CD4-positive, alpha-beta T cell (primary cell): ENCODE measurements at regions not wholly inside any gene's neighbourhood (a gene's known extent, or its start where the extent isn't known, plus 50 kb on each side); places are given as distances from the start of the nearest gene placed in this dataset.

ENCODE experiments used
- ATAC-seq: fragments of 200-7000 bp; cut with Tn5 transposase; one replicate; pipeline ENCODE4 v1.10.0; 2022; ENCODE audit warnings: mild to moderate bottlenecking; ENCODE audit not compliant: poor library complexity
- CTCF ChIA-PET: fragments of 350-600 bp; sonication (Branson Sonifier 250); formaldehyde crosslinking; loops from one replicate; lab custom pipeline; 2021; ENCODE audit warnings: antibody characterized with exemption, inconsistent platforms; lab: Charles Lee
- POLR2A ChIA-PET: fragments of 350-600 bp; sonication (Branson Sonifier 250); formaldehyde crosslinking; loops from one replicate; lab custom pipeline; 2021; ENCODE audit warnings: antibody characterized with exemption, inconsistent platforms; lab: Charles Lee
- DNase-seq, 14 experiments: peaks; one replicate each; pipeline ENCODE4 v3.0.0-alpha.2; 2013 to 2020; ENCODE audit warnings: mixed read lengths in 2 of 14
- H3K27ac ChIP-seq, 2 donors: one replicate each; pipeline versions ENCODE4 v1.5.1 to v1.7.0; 2013; ENCODE audit warnings: low read length in 2 of 2, low read depth in 1 of 2, mild to moderate bottlenecking in 1 of 2
- H3K27me3 ChIP-seq, 2 experiments: 1 replicate in 1 of 2; 2 replicates in 1 of 2; pipeline versions ENCODE4 v1.6.1 to v1.7.0; 2013; ENCODE audit warnings: low read length in 2 of 2, control low read depth in 1 of 2, mild to moderate bottlenecking in 1 of 2, moderate library complexity in 1 of 2; ENCODE audit not compliant: insufficient read depth in 2 of 2, control insufficient read depth in 1 of 2
- H3K36me3 ChIP-seq: one replicate; pipeline ENCODE4 v1.6.1; 2013; ENCODE audit warnings: low read length, control low read depth; ENCODE audit not compliant: insufficient read depth
- H3K4me1 ChIP-seq: one replicate; pipeline ENCODE4 v1.6.1; 2013; ENCODE audit warnings: low read length, control low read depth; ENCODE audit not compliant: insufficient read depth
- H3K4me3 ChIP-seq: one replicate; pipeline ENCODE4 v1.5.1; 2013; ENCODE audit warnings: mild to moderate bottlenecking, low read length, moderate library complexity
- H3K9me3 ChIP-seq, 2 experiments: 1 replicate in 1 of 2; 2 replicates in 1 of 2; pipeline versions ENCODE4 v1.6.1 to v1.7.0; 2013; ENCODE audit warnings: low read length in 2 of 2, mild to moderate bottlenecking in 2 of 2, control low read depth in 1 of 2, moderate library complexity in 1 of 2; ENCODE audit not compliant: control insufficient read depth in 1 of 2, insufficient read depth in 1 of 2
- H3K27ac Mint-ChIP-seq: one replicate; pipeline ENCODE4 v1.8.0; 2020; ENCODE audit warnings: mixed read lengths
- H3K27me3 Mint-ChIP-seq: one replicate; pipeline ENCODE4 v1.8.0; 2021; ENCODE audit warnings: mixed read lengths
- H3K36me3 Mint-ChIP-seq: one replicate; pipeline ENCODE4 v1.8.0; 2021; ENCODE audit warnings: low read depth, mixed read lengths
- H3K4me1 Mint-ChIP-seq: one replicate; pipeline ENCODE4 v1.8.0; 2021; ENCODE audit warnings: low read depth, mixed read lengths
- H3K4me3 Mint-ChIP-seq: one replicate; pipeline ENCODE4 v1.8.0; 2020; ENCODE audit warnings: mild to moderate bottlenecking, mixed read lengths
- H3K9me3 Mint-ChIP-seq: one replicate; pipeline ENCODE4 v1.8.0; 2020; ENCODE audit warnings: mixed read lengths
- CTCF ChIP-seq: fragments of 200-600 bp; IDR thresholded peaks from one replicate; pipeline ENCODE4 v1.8.0; 2022; ENCODE audit warnings: antibody characterized with exemption, mild to moderate bottlenecking
- intact Hi-C, 2 experiments: fragments of 100-400 bp; cut with DNase I in 1 of 2; cut with micrococcal nuclease in 1 of 2; formaldehyde crosslinking; loops; one replicate each; pipeline versions ENCODE4 v1.15.1 to v1.9.0; 2023 to 2025; cut with DNase I, micrococcal nuclease

GRCh38 chr2:195333869-195334268 lies 323.2 kb upstream of the SLC39A10 start:
- TF ChIP-seq CTCF, result no peak
- Mint-ChIP-seq H3K27me3 (no peaks in the 10 kb centered on the region), H3K9me3 (peaks cover 4% of the 10 kb centered on the region), H3K4me1 (no peaks in the 10 kb centered on the region), H3K36me3 (no peaks in the 10 kb centered on the region), H3K4me3 (no peak overlapping the region), H3K27ac (no peak overlapping the region)
- no peak overlapping the region for H3K27ac ChIP-seq
- no peaks in the 10 kb centered on the region for H3K36me3 ChIP-seq
- no peaks in the 10 kb centered on the region for H3K27me3 ChIP-seq
- no peak for ATAC-seq
- DNase-seq, result no peak
- no peaks in the 10 kb centered on the region for H3K9me3 ChIP-seq
- POLR2A ChIA-PET, result interaction anchor here (0.7 kb wide), 1 partner anchor 11 kb away, joined by 3 read pairs; no protein-coding TSS in a partner anchor
- H3K4me3 ChIP-seq, result no peak overlapping the region
- no peaks in the 10 kb centered on the region for H3K4me1 ChIP-seq
- CTCF ChIA-PET, result no interaction called here
- intact Hi-C loops, result no loop called here

- intact Hi-C loops, result no loop called here
- ChIA-PET POLR2A (no interaction called here), CTCF (no interaction called here)
These were observed 325.1 kb upstream of the SLC39A10 start for GRCh38 chr2:195331966-195332365.

GRCh38 chr2:195331129-195331528 lies 325.9 kb upstream of the SLC39A10 start:
- ChIA-PET POLR2A (no interaction called here), CTCF (interaction anchor here (0.8 kb wide), 1 partner anchor 9 kb away, joined by 3 read pairs; no protein-coding TSS in a partner anchor)
- Mint-ChIP-seq H3K4me1 (no peaks in the 10 kb centered on the region), H3K4me3 (no peak overlapping the region), H3K9me3 (peaks cover 4% of the 10 kb centered on the region), H3K36me3 (no peaks in the 10 kb centered on the region), H3K27ac (no peak overlapping the region), H3K27me3 (no peaks in the 10 kb centered on the region)
- no peak for TF ChIP-seq CTCF
- Histone ChIP-seq H3K4me3 (no peak overlapping the region), H3K4me1 (no peaks in the 10 kb centered on the region), H3K27me3 (no peaks in the 10 kb centered on the region), H3K36me3 (no peaks in the 10 kb centered on the region), H3K9me3 (no peaks in the 10 kb centered on the region), H3K27ac (no peak overlapping the region)
- ATAC-seq, result no peak
- intact Hi-C loops, result no loop called here
- DNase-seq, result no peak

More at GRCh38 chr2:195331966-195332365, 325.1 kb upstream of the SLC39A10 start:
- DNase-seq, result no peak
- no peak overlapping the region for H3K4me3 Mint-ChIP-seq
- H3K4me3 ChIP-seq, result no peak overlapping the region
- no peak for TF ChIP-seq CTCF
- no peaks in the 10 kb centered on the region for H3K27me3 ChIP-seq
- H3K9me3 Mint-ChIP-seq, result peaks cover 4% of the 10 kb centered on the region
- H3K4me1 Mint-ChIP-seq, result no peaks in the 10 kb centered on the region
- no peak overlapping the region for H3K27ac Mint-ChIP-seq
- H3K9me3 ChIP-seq, result no peaks in the 10 kb centered on the region
- no peaks in the 10 kb centered on the region for H3K4me1 ChIP-seq
- H3K36me3 Mint-ChIP-seq, result no peaks in the 10 kb centered on the region
- H3K27me3 Mint-ChIP-seq, result no peaks in the 10 kb centered on the region
- H3K36me3 ChIP-seq, result no peaks in the 10 kb centered on the region
- no peak for ATAC-seq
- no peak overlapping the region for H3K27ac ChIP-seq
